ENCODE measurements at regions not wholly inside any gene's neighbourhood (a gene's known extent, or its start where the extent isn't known, plus 50 kb on each side); places are given as distances from the start of the nearest gene placed in this dataset.

- FAIRE-seq: no peak
- Histone ChIP-seq H3K4me2 (ENCODE audit: low read length) (no peak overlapping the region), H3K27ac (ENCODE audit: low read depth, low read length) (no peak overlapping the region), H4K20me1 (ENCODE audit: insufficient read depth, low read length) (no peaks in the 10 kb centered on the region), H3K27me3 (ENCODE audit: insufficient read depth, low read length) (peaks cover 6% of the 10 kb centered on the region), H2AFZ (ENCODE audit: low read depth, low read length) (peak overlapping the region; percentile 26), H3K36me3 (ENCODE audit: insufficient read depth, low read length) (no peaks in the 10 kb centered on the region), H3K79me2 (ENCODE audit: insufficient read depth, low read length) (no peaks in the 10 kb centered on the region), H3K4me3 (ENCODE audit: insufficient read depth, low read depth, low read length) (no peak overlapping the region), H3K4me1 (ENCODE audit: insufficient read depth, low read length) (no peaks in the 10 kb centered on the region), H3K9ac (ENCODE audit: low read length) (no peak overlapping the region), H3K9me3 (ENCODE audit: insufficient read depth, low read depth, low read length) (no peaks in the 10 kb centered on the region)
- no peak overlapping the region for H3K27ac Mint-ChIP-seq (ENCODE audit: unreplicated experiment)
- no peaks in the 10 kb centered on the region for H3K36me3 Mint-ChIP-seq (ENCODE audit: low read depth, unreplicated experiment)
- H3K4me3 Mint-ChIP-seq (ENCODE audit: unreplicated experiment): no peak overlapping the region
- no peaks in the 10 kb centered on the region for H3K4me1 Mint-ChIP-seq (ENCODE audit: low read depth, unreplicated experiment)
- no peak for DNase-seq (ENCODE audit: low read depth)
- H3K27me3 Mint-ChIP-seq (ENCODE audit: low read depth, unreplicated experiment): peaks cover 19% of the 10 kb centered on the region
- TF ChIP-seq EZH2 (IDR thresholded peaks at IDR 0.05; ENCODE audit: insufficient read depth, low read length) (no peak), CTCF (IDR thresholded peaks at IDR 0.05; ENCODE audit: insufficient read depth, low read depth, low read length) (no peak)
- H3K9me3 Mint-ChIP-seq (ENCODE audit: unreplicated experiment): peaks cover 3% of the 10 kb centered on the region
Observed at GRCh38 chr1:168379104-168379860, 98.6 kb downstream of the TBX19 start.

GRCh38 chr1:168375566-168376300 is 95.1 kb downstream of the TBX19 start:
- DNase-seq (ENCODE audit: low read depth) (no peak), FAIRE-seq (no peak)
- no peak overlapping the region for H3K27ac Mint-ChIP-seq (ENCODE audit: unreplicated experiment)
- H3K9me3 Mint-ChIP-seq (ENCODE audit: unreplicated experiment): peaks cover 3% of the 10 kb centered on the region
- no peaks in the 10 kb centered on the region for H3K79me2 ChIP-seq (ENCODE audit: insufficient read depth, low read length)
- no peak for TF ChIP-seq CTCF (IDR thresholded peaks at IDR 0.05; ENCODE audit: insufficient read depth, low read depth, low read length)
- TF ChIP-seq EZH2 (IDR thresholded peaks at IDR 0.05; ENCODE audit: insufficient read depth, low read length): no peak
- H3K9me3 ChIP-seq (ENCODE audit: insufficient read depth, low read depth, low read length): no peaks in the 10 kb centered on the region
- H4K20me1 ChIP-seq (ENCODE audit: insufficient read depth, low read length): no peaks in the 10 kb centered on the region
- H3K36me3 ChIP-seq (ENCODE audit: insufficient read depth, low read length): no peaks in the 10 kb centered on the region
- H3K4me2 ChIP-seq (ENCODE audit: low read length): no peak overlapping the region
- no peaks in the 10 kb centered on the region for H3K36me3 Mint-ChIP-seq (ENCODE audit: low read depth, unreplicated experiment)
- H3K27me3 ChIP-seq (ENCODE audit: insufficient read depth, low read length): peaks cover 6% of the 10 kb centered on the region
- H3K4me3 Mint-ChIP-seq (ENCODE audit: unreplicated experiment): no peak overlapping the region
- H3K4me3 ChIP-seq (ENCODE audit: insufficient read depth, low read depth, low read length): no peak overlapping the region
- H3K27me3 Mint-ChIP-seq (ENCODE audit: low read depth, unreplicated experiment): peaks cover 17% of the 10 kb centered on the region
- H2AFZ ChIP-seq (ENCODE audit: low read depth, low read length): no peak overlapping the region
- H3K4me1 ChIP-seq (ENCODE audit: insufficient read depth, low read length): no peaks in the 10 kb centered on the region
- H3K4me1 Mint-ChIP-seq (ENCODE audit: low read depth, unreplicated experiment): peaks cover 1% of the 10 kb centered on the region
- H3K9ac ChIP-seq (ENCODE audit: low read length): no peak overlapping the region
- H3K27ac ChIP-seq (ENCODE audit: low read depth, low read length): no peak overlapping the region

GRCh38 chr1:168374566-168374965 is 93.9 kb downstream of the TBX19 start:
- peaks cover 1% of the 10 kb centered on the region for H3K4me1 Mint-ChIP-seq (ENCODE audit: low read depth, unreplicated experiment)
- no peak overlapping the region for H3K4me3 ChIP-seq (ENCODE audit: insufficient read depth, low read depth, low read length)
- FAIRE-seq (no peak), DNase-seq (ENCODE audit: low read depth) (no peak)
- TF ChIP-seq EZH2 (IDR thresholded peaks at IDR 0.05; ENCODE audit: insufficient read depth, low read length): no peak
- no peak for TF ChIP-seq CTCF (IDR thresholded peaks at IDR 0.05; ENCODE audit: insufficient read depth, low read depth, low read length)
- no peak overlapping the region for H3K4me2 ChIP-seq (ENCODE audit: low read length)
- H4K20me1 ChIP-seq (ENCODE audit: insufficient read depth, low read length): no peaks in the 10 kb centered on the region
- no peak overlapping the region for H3K4me3 Mint-ChIP-seq (ENCODE audit: unreplicated experiment)
- H3K27me3 ChIP-seq (ENCODE audit: insufficient read depth, low read length): peaks cover 3% of the 10 kb centered on the region
- H2AFZ ChIP-seq (ENCODE audit: low read depth, low read length): no peak overlapping the region
- H3K36me3 ChIP-seq (ENCODE audit: insufficient read depth, low read length): no peaks in the 10 kb centered on the region
- H3K4me1 ChIP-seq (ENCODE audit: insufficient read depth, low read length): no peaks in the 10 kb centered on the region
- H3K27me3 Mint-ChIP-seq (ENCODE audit: low read depth, unreplicated experiment): peaks cover 17% of the 10 kb centered on the region
- H3K9ac ChIP-seq (ENCODE audit: low read length): no peak overlapping the region
- no peaks in the 10 kb centered on the region for H3K9me3 ChIP-seq (ENCODE audit: insufficient read depth, low read depth, low read length)
- no peaks in the 10 kb centered on the region for H3K79me2 ChIP-seq (ENCODE audit: insufficient read depth, low read length)
- H3K9me3 Mint-ChIP-seq (ENCODE audit: unreplicated experiment): peaks cover 3% of the 10 kb centered on the region
- no peaks in the 10 kb centered on the region for H3K36me3 Mint-ChIP-seq (ENCODE audit: low read depth, unreplicated experiment)
- H3K27ac ChIP-seq (ENCODE audit: low read depth, low read length): no peak overlapping the region
- no peak overlapping the region for H3K27ac Mint-ChIP-seq (ENCODE audit: unreplicated experiment)
